ENCODE measurements at regions not wholly inside any gene's neighbourhood (a gene's known extent, or its start where the extent isn't known, plus 50 kb on each side); places are given as distances from the start of the nearest gene placed in this dataset.

GRCh38 chr7:54245020-54245419 lies 297.2 kb upstream of the VSTM2A start:
- H3K4me3 ChIP-seq (ENCODE audit: low read depth, low read length), result no peak overlapping the region
- H3K9me3 ChIP-seq (ENCODE audit: insufficient read depth, low read depth, low read length), result no peaks in the 10 kb centered on the region
- H3K4me2 ChIP-seq (ENCODE audit: low read length), result no peak overlapping the region
- H3K9ac ChIP-seq (ENCODE audit: low read length), result no peak overlapping the region
- no peak overlapping the region for H2BK5ac ChIP-seq (ENCODE audit: low read depth, low read length, poor library complexity)
- no peak overlapping the region for H2BK12ac ChIP-seq (ENCODE audit: low read length)
- H3K79me1 ChIP-seq (ENCODE audit: low read length), result no peaks in the 10 kb centered on the region
- H3K4me1 ChIP-seq (ENCODE audit: control insufficient read depth in 1 of 2, insufficient read depth in 2 of 2, low read length in 2 of 2), result no peaks in the 10 kb centered on the region
- H2BK120ac ChIP-seq (ENCODE audit: insufficient read depth, low read length, poor library complexity), result no peak overlapping the region
- H2AFZ ChIP-seq (ENCODE audit: insufficient read depth, low read length, poor library complexity), result no peak overlapping the region
- H3K27ac ChIP-seq (ENCODE audit: low read depth, low read length), result no peak overlapping the region
- no peak overlapping the region for H2AK5ac ChIP-seq (ENCODE audit: low read length)
- no peak overlapping the region for H3K14ac ChIP-seq (ENCODE audit: low read length)
- DNase-seq, result no peak
- H4K8ac ChIP-seq (ENCODE audit: low read depth, low read length), result no peak overlapping the region
- WGBS (ENCODE audit: extremely low coverage, insufficient coverage, insufficient read length), result no CpG with 5 or more reads among the region's 1 CpG
- no peak overlapping the region for H4K91ac ChIP-seq (ENCODE audit: low read depth, low read length)
- H3K4ac ChIP-seq (ENCODE audit: low read depth, low read length), result no peak overlapping the region
- H3K27me3 ChIP-seq (ENCODE audit: insufficient read depth, low read length), result no peaks in the 10 kb centered on the region
- no peaks in the 10 kb centered on the region for H3K36me3 ChIP-seq (ENCODE audit: control insufficient read depth in 1 of 2, insufficient read depth in 2 of 2, low read length in 2 of 2)
- H3K23ac ChIP-seq (ENCODE audit: low read length), result no peak overlapping the region
- no peaks in the 10 kb centered on the region for H3K79me2 ChIP-seq (ENCODE audit: control insufficient read depth, insufficient read depth, low read length, poor library complexity)
- H3K18ac ChIP-seq (ENCODE audit: low read length), result no peak overlapping the region
- no peak overlapping the region for H4K12ac ChIP-seq (ENCODE audit: low read depth, low read length)

GRCh38 chr7:54249686-54250085 lies 292.5 kb upstream of the VSTM2A start:
- Histone ChIP-seq H3K36me3 (ENCODE audit: control insufficient read depth in 1 of 2, insufficient read depth in 2 of 2, low read length in 2 of 2) (no peaks in the 10 kb centered on the region), H3K4me1 (ENCODE audit: control insufficient read depth in 1 of 2, insufficient read depth in 2 of 2, low read length in 2 of 2) (no peaks in the 10 kb centered on the region), H2BK5ac (ENCODE audit: low read depth, low read length, poor library complexity) (no peak overlapping the region), H2BK12ac (ENCODE audit: low read length) (no peak overlapping the region), H4K12ac (ENCODE audit: low read depth, low read length) (no peak overlapping the region), H3K14ac (ENCODE audit: low read length) (no peak overlapping the region), H2AFZ (ENCODE audit: insufficient read depth, low read length, poor library complexity) (no peak overlapping the region), H3K4ac (ENCODE audit: low read depth, low read length) (no peak overlapping the region), H3K4me3 (ENCODE audit: low read depth, low read length) (no peak overlapping the region), H4K91ac (ENCODE audit: low read depth, low read length) (no peak overlapping the region), H3K79me1 (ENCODE audit: low read length) (no peaks in the 10 kb centered on the region), H3K79me2 (ENCODE audit: control insufficient read depth, insufficient read depth, low read length, poor library complexity) (no peaks in the 10 kb centered on the region), H4K8ac (ENCODE audit: low read depth, low read length) (no peak overlapping the region), H2AK5ac (ENCODE audit: low read length) (no peak overlapping the region), H3K27me3 (ENCODE audit: insufficient read depth, low read length) (no peaks in the 10 kb centered on the region), H3K4me2 (ENCODE audit: low read length) (no peak overlapping the region), H3K9me3 (ENCODE audit: insufficient read depth, low read depth, low read length) (no peaks in the 10 kb centered on the region), H3K18ac (ENCODE audit: low read length) (no peak overlapping the region), H2BK120ac (ENCODE audit: insufficient read depth, low read length, poor library complexity) (no peak overlapping the region), H3K9ac (ENCODE audit: low read length) (no peak overlapping the region), H3K23ac (ENCODE audit: low read length) (no peak overlapping the region), H3K27ac (ENCODE audit: low read depth, low read length) (no peak overlapping the region)
- DNase-seq, result no peak
- no CpG with 5 or more reads among the region's 3 CpGs for WGBS (ENCODE audit: extremely low coverage, insufficient coverage, insufficient read length)

GRCh38 chr7:54252256-54253035 lies 289.7 kb upstream of the VSTM2A start:
- Histone ChIP-seq H4K8ac (ENCODE audit: low read depth, low read length) (no peak overlapping the region), H3K18ac (ENCODE audit: low read length) (no peak overlapping the region), H2BK5ac (ENCODE audit: low read depth, low read length, poor library complexity) (no peak overlapping the region), H3K4me3 (ENCODE audit: low read depth, low read length) (no peak overlapping the region), H3K9ac (ENCODE audit: low read length) (no peak overlapping the region), H3K27ac (ENCODE audit: low read depth, low read length) (no peak overlapping the region), H3K36me3 (ENCODE audit: control insufficient read depth in 1 of 2, insufficient read depth in 2 of 2, low read length in 2 of 2) (no peaks in the 10 kb centered on the region), H3K14ac (ENCODE audit: low read length) (no peak overlapping the region), H3K9me3 (ENCODE audit: insufficient read depth, low read depth, low read length) (no peaks in the 10 kb centered on the region), H3K4ac (ENCODE audit: low read depth, low read length) (no peak overlapping the region), H2AFZ (ENCODE audit: insufficient read depth, low read length, poor library complexity) (no peak overlapping the region), H2AK5ac (ENCODE audit: low read length) (no peak overlapping the region), H4K12ac (ENCODE audit: low read depth, low read length) (no peak overlapping the region), H3K27me3 (ENCODE audit: insufficient read depth, low read length) (no peaks in the 10 kb centered on the region), H3K4me1 (ENCODE audit: control insufficient read depth in 1 of 2, insufficient read depth in 2 of 2, low read length in 2 of 2) (no peaks in the 10 kb centered on the region), H3K23ac (ENCODE audit: low read length) (no peak overlapping the region), H2BK120ac (ENCODE audit: insufficient read depth, low read length, poor library complexity) (no peak overlapping the region), H3K79me2 (ENCODE audit: control insufficient read depth, insufficient read depth, low read length, poor library complexity) (no peaks in the 10 kb centered on the region), H4K91ac (ENCODE audit: low read depth, low read length) (no peak overlapping the region), H3K79me1 (ENCODE audit: low read length) (no peaks in the 10 kb centered on the region), H2BK12ac (ENCODE audit: low read length) (no peak overlapping the region), H3K4me2 (ENCODE audit: low read length) (no peak overlapping the region)
- WGBS (ENCODE audit: extremely low coverage, insufficient coverage, insufficient read length), result no CpG with 5 or more reads among the region's 7 CpGs
- no peak for DNase-seq

GRCh38 chr7:54253036-54253373 lies 289.2 kb upstream of the VSTM2A start:
- Histone ChIP-seq H2AK5ac (ENCODE audit: low read length) (no peak overlapping the region), H2BK120ac (ENCODE audit: insufficient read depth, low read length, poor library complexity) (no peak overlapping the region), H3K36me3 (ENCODE audit: control insufficient read depth in 1 of 2, insufficient read depth in 2 of 2, low read length in 2 of 2) (no peaks in the 10 kb centered on the region), H3K79me2 (ENCODE audit: control insufficient read depth, insufficient read depth, low read length, poor library complexity) (no peaks in the 10 kb centered on the region), H2AFZ (ENCODE audit: insufficient read depth, low read length, poor library complexity) (no peak overlapping the region), H3K27ac (ENCODE audit: low read depth, low read length) (no peak overlapping the region), H4K8ac (ENCODE audit: low read depth, low read length) (no peak overlapping the region), H3K4me2 (ENCODE audit: low read length) (no peak overlapping the region), H2BK5ac (ENCODE audit: low read depth, low read length, poor library complexity) (no peak overlapping the region), H3K27me3 (ENCODE audit: insufficient read depth, low read length) (no peaks in the 10 kb centered on the region), H3K23ac (ENCODE audit: low read length) (no peak overlapping the region), H3K9ac (ENCODE audit: low read length) (no peak overlapping the region), H2BK12ac (ENCODE audit: low read length) (no peak overlapping the region), H4K91ac (ENCODE audit: low read depth, low read length) (no peak overlapping the region), H3K14ac (ENCODE audit: low read length) (no peak overlapping the region), H3K9me3 (ENCODE audit: insufficient read depth, low read depth, low read length) (no peaks in the 10 kb centered on the region), H3K4me3 (ENCODE audit: low read depth, low read length) (no peak overlapping the region), H3K18ac (ENCODE audit: low read length) (no peak overlapping the region), H3K4ac (ENCODE audit: low read depth, low read length) (no peak overlapping the region), H3K4me1 (ENCODE audit: control insufficient read depth in 1 of 2, insufficient read depth in 2 of 2, low read length in 2 of 2) (no peaks in the 10 kb centered on the region), H3K79me1 (ENCODE audit: low read length) (no peaks in the 10 kb centered on the region), H4K12ac (ENCODE audit: low read depth, low read length) (no peak overlapping the region)
- no peak for DNase-seq
- WGBS (ENCODE audit: extremely low coverage, insufficient coverage, insufficient read length), result no CpG with 5 or more reads among the region's 5 CpGs

Data from trophoblast cell (in vitro differentiated cells and primary cell).